Left ventricle myocardium inferior (tissue), 1 donor: ENCODE measurements at regions not wholly inside any gene's neighbourhood (a gene's known extent, or its start where the extent isn't known, plus 50 kb on each side); places are given as distances from the start of the nearest gene placed in this dataset.

Source experiments
- DNase-seq: peaks from one replicate; pipeline ENCODE4 v3.0.0-alpha.2; 2020
- H3K27ac ChIP-seq: fragments of 200-600 bp; replicated peaks from 2 replicates; pipeline ENCODE4 v1.8.0; 2021
- H3K27me3 ChIP-seq: fragments of 200-600 bp; 2 replicates; pipeline ENCODE4 v1.8.0; 2021; ENCODE audit warnings: low read depth
- H3K36me3 ChIP-seq: fragments of 200-600 bp; 2 replicates; pipeline ENCODE4 v1.8.0; 2021
- H3K4me1 ChIP-seq: fragments of 200-600 bp; 2 replicates; pipeline ENCODE4 v1.8.0; 2021
- H3K4me3 ChIP-seq: fragments of 200-600 bp; 2 replicates; pipeline ENCODE4 v1.8.0; 2021; ENCODE audit warnings: mild to moderate bottlenecking, moderate library complexity
- H3K9me3 ChIP-seq: fragments of 200-600 bp; replicated peaks from 2 replicates; pipeline ENCODE4 v1.8.0; 2021
- CTCF ChIP-seq: fragments of 200-600 bp; IDR thresholded peaks from 2 replicates; pipeline ENCODE4 v1.8.0; 2021; ENCODE audit warnings: antibody characterized with exemption, mild to moderate bottlenecking, borderline replicate concordance
- intact Hi-C: fragments of 100-400 bp; cut with micrococcal nuclease; formaldehyde crosslinking; loops from one replicate; pipeline ENCODE4 v1.11.0; 2022
- donor health status: DM: no; HTN: yes; CAD: no; lungs with severe emphysema.

- Histone ChIP-seq H3K27ac (no peak overlapping the region), H3K4me3 (no peak overlapping the region), H3K27me3 (no peaks in the 10 kb centered on the region), H3K36me3 (no peaks in the 10 kb centered on the region), H3K9me3 (peaks cover 21% of the 10 kb centered on the region), H3K4me1 (no peaks in the 10 kb centered on the region)
- no peak for TF ChIP-seq CTCF
- intact Hi-C loops = no loop called here
- DNase-seq = no peak
Observed at GRCh38 chr3:32621466-32621865, 50.8 kb upstream of the DYNC1LI1 start.

DNA sequence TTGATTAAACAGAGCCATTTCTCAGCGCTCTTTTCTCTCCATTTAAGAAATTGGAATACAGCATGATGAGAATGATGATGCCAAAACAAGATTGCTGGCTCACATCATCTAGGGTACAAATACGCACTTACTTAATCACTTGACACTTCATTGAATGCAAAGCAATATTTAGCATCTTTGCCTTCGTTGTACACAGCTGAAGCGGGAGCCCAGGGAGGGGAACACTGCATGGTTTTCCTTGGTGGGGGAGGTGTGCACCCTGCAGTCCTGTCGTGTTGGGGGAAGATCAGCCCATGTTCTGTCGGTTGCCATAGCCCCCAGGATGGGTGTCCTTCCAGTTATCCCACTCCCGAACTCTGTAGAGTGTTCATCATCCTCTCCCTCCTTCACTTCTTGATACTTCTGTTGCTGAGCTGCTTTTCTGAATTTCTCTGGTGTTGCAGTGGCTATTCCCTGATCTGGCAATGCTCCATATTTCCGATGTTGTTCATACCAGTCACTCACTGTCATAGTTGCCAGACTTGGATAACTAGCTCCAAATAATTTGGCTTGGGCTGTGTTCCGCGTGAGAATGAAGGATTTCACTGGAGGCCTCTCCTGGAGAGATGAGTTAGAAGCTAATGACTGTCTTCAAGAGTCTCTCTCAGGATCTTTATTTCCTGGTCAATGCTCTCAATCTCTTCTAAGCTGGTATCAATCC lies 50.1 kb upstream of the DYNC1LI1 start:
- H3K27me3 ChIP-seq = no peaks in the 10 kb centered on the region
- no peak for DNase-seq
- no peak overlapping the region for H3K4me3 ChIP-seq
- no peak for TF ChIP-seq CTCF
- no peaks in the 10 kb centered on the region for H3K36me3 ChIP-seq
- H3K9me3 ChIP-seq = peaks cover 21% of the 10 kb centered on the region
- intact Hi-C loops = no loop called here
- H3K27ac ChIP-seq = no peak overlapping the region
- no peaks in the 10 kb centered on the region for H3K4me1 ChIP-seq
